Stimulated activated CD8-positive, alpha-beta memory T cell treated with anti-CD3 and anti-CD28 coated beads, Interleukin-4, amount 100 ng/mL, for 48 hours (primary cell): ENCODE measurements at regions not wholly inside any gene's neighbourhood (a gene's known extent, or its start where the extent isn't known, plus 50 kb on each side); places are given as distances from the start of the nearest gene placed in this dataset.
"Not testable (repeated sequence)": the region's sequence is repeated elsewhere in the genome, so short reads cannot be mapped to it uniquely, and the experiment has no call there.

Source experiments
- DNase-seq: peaks from one replicate; pipeline ENCODE4 v3.0.0-alpha.2; 2020

DNA sequence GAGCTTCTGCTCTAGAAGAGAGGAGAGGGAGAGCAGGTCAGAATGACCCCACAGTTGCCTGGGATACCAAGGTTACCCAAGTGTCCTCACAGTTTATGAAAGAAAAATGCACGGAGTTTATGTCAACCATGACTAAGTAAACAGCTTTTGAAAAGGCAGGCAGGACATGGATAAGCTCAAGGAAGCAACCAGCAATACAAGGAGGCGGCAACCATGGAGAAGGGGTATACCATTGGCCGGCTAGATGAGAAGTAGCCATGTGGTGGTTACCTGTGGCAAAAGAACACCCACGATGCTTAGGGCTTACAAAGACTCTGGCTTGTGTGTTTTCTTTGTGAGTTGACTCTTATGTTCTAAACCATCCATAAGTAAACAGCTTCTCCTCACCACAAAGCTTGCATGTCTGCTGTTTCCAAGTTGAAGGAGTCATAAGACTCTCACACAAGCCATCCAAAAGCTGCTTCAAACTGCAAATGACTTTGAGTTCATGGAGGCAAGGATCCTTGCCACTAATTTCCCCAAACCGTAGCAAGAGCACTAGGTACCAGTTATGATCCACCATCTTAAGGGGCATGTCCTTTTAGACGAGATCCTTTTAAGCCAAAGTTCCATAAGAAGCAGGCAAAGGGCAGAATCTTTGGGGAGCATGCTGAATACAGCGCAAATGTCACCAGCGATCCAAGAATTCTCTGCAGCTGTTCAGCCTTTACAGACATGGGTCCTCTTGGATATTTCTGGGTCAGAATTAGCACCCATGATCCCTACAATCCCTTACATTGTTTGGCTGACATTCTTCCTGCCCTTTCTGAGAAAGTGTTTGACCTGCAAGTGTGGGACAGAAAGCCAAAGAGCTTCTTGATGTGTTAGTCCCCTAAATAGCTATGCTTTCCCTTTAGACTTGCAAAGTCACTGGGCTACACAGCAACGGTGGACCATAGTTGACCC, 74.8 kb upstream of the IPO5 start:
- DNase-seq, result no peak

DNA sequence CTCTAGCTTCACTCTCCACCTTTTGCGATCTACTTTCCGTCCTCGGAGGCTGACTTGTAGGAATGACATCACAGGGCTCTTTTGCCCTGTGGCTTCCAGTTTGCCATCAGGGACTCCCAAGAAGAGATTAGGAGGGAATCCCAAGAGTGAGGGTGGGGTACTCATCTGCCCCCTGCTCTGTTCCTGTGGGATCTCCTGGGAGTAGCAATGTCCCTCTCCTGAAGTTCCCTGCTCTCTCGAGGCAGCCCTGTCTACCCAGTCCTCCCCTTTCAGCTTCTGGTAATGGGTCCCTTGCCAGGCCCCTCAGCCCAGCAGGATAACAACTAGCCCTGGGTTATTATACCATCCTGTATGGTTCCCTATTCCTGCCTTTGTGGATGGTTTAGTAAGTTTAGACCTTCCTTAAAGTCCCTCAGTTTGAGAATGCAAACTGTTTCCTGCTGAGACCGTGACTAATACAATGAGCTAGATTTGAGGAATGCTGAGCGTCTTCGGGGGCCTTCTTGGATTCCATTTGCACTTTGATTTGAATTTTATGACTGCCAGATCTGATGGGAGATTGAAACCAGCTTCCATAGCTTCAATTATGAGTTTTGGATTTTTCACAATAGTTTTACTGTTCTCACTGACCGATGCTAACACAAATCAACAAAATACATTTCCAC, 73.7 kb upstream of the IPO5 start:
- DNase-seq, result no peak

DNA sequence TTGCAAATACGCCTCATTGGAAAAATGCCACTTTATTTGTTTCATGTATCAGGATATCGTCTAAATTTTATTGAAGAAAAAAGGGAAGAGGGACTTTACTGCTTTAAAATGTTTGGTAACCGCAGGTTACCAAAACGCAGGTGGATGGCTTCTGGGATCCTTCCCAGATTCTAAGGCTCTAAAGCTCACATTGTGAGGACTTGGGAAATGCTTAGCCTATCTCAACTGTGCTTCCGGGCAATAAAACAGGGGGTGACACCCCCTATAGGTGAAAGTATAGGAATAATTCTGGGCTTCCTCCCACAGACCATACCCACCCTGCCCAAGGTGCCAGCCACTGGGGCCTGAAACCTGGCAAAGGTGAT, 73.2 kb upstream of the IPO5 start:
- DNase-seq, result no peak

DNA sequence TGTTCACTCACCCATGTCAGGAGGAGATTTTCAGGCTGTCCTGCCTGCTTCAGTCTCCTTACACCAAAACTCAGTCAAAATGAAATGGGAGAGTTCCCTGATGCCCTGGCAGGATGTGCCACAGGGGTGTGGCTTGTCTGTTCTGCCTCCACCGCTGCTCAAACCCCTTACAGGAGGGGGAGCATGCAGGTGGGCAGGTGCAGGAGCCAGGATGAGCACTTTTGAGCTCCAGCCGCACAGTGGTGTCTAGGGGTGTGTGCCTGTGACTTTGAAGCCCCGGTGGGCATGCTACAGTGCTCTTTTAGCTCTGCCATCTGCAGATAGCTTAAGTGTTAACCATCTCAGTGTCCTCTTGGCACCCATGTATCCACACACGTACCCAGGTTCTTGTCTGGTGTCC, 71.9 kb upstream of the IPO5 start:
- no peak for DNase-seq

DNA sequence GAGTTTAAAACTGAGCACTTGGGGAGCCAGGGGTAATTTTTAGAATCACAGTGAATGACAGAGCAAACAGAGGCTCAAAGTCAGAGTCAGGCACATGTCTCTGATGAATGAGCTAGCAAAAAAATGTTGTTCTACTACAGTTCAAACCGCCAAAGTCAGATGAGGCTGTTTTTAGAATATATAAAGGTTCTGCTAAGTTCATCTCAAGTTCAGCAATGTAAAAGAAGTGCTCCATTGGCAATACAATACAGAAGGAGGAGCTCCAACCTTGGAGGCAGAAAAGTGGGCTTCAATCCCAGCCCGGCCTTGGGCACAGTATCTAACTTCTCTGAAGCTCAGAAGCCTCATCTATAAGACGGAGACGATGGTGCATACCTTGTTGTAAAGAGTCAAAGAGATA, 70.1 kb upstream of the IPO5 start:
- no peak for DNase-seq

DNA sequence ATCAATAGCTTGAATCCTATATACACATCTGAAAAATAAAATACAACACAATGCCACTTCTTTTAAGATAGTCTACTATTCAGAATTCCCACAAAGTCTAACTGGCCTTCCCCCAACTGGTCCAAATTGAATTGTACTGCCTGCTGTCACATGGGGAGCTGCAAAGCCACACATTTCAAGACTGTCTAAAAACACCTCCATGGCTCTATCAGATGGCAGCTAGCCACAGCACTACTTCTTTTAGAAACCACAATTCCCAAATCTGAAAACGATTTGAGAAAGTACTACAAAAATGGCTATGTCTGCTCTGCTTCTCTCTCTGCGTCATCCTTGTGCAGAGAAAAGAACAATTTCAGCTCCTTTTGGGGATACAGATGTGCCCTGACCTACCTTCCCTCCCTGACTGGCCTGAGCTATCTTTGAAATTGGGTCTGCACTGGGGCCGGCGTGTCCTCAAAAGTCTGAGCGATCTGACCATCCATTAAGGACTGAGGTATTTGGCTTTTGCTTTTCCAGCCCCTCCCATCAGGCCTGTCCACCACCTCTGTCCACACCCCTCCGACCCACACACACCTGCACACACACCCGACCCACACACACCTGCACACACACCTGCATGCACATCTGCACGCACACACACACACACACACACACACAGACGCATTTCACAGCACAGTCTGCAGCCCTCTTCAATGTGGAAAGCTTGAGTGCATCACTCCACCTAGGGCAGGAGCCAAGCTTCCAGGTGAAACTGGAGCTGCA, 68.6 kb upstream of the IPO5 start:
- DNase-seq, result no peak

DNA sequence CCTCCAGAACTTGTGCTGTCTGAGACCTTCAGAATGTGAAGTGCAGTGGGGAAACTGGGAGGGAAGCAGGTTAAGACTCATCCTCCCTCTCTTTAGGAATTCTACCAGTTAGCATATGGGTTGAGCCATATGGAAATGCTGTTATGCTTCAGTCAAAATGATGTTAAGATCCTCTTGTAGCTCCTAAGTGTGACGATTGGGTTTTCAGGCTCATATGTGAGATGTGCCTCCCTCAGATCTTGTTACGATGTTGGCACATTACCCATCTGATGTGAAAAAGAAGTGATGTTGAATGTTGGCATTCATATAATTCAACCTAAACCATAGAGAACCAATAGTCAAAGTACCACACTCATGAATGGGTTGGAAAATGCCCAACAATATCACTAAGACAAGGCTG, 67.8 kb upstream of the IPO5 start:
- no peak for DNase-seq

DNA sequence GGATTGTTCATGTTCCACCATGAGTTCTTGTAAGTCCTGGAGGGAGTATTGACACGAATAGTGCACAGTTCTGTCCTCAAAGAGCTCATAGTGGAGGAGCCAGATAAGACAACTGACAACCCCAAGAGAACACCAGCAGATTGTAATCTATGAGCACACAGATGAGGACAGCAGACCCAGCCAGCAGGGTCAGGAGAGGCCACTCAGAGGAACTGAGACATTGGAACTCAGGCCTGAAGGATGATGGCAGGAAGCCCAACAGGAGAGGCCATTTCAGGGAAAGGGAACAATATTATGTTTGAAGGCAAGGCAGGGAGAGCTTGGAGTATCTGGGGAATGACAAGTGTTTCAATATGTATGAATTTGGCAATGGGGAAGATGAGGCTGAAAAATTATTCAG, 63.7 kb upstream of the IPO5 start:
- DNase-seq, result no peak

DNA sequence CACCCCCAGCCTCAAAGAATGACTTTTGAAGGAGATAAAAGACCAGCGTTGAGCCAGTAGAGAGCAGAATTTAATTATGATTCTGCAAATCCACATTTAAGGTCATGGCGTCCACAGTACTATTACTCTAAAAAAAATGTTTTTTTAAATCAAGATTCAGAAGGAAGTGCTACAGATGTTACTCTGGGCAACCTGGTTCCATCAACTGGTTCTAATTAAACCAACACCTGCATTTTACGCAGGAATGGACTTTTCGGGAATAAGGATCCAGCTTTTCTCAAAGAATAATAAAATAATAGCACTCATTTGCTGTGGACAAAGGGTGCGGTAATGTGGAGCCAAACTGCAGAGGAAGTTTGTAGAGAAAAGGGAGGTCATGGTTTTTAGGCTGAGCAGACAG, 62.9 kb upstream of the IPO5 start:
- no peak for DNase-seq

DNA sequence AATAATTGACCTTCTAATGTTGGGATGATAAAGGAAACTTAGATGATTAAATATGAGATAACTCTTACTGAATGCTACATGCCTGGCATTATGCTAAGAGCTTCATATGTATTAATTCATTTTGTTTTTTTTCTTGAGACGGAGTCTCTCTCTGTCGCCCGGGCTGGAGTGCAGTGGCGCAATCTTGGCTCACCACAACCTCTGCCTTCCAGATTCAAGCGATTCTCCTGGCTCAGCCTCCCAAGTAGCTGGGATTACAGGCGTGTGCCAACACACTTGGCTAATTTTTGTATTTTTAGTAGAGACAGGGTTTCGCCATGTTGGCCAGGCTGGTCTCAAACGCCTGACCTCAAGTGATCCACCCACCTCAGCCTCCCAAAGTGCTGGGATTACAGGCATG, 61.5 kb upstream of the IPO5 start:
- not testable (repeated sequence) for DNase-seq

DNA sequence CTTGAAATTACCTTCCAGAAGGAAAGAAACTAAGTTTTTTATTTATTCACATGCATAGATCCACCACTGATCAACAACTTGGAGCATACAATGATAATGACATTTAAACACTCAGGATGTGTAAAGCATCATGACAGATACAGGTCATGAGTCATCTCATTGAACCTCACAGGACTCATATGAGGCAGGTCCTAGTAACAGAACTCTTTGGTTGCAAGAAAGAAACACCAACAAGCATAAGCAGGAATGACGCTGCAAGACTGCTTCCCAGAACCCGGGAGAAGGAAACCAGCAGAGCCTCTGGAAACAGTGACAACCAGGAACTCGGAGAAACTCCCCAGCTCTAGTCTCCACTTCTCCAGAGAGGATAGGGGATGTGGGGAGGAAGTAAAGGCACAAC, 60.8 kb upstream of the IPO5 start:
- no peak for DNase-seq

DNA sequence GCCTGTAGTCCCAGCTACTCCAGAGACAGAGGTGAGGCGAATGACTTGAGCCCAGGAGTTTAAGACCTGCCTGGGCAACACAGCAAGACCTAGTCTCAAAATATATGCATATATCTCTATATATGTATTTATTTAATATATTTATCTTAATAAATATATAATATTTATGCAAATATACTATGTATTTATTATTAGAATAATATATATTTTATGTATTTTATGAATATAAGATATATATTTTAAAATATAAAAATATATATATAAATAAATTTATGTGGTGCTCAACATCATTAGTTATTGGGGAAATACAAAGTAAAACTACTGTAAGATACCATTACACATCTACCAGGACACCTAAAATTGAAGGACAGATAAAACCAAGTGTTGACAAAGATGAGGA, 58.1 kb upstream of the IPO5 start:
- DNase-seq, result no peak

DNA sequence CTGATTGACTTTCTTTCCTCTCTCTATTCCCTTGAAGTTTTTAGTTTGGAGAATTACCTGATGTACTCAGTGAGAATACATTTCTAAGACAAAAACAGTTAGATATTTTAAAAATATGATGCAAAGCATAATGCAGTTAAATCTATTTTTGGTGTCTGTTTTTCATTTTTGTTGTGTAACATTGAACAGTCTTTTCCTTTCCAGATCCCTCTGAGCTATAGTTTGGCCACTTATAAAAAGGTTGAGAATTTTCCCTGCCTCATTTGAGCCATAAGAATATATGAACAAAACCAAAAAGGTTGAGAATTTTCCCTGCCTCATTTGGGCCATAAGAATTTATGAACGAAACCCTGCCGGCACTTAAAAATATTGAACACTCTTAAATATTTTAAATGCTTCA, 57.0 kb upstream of the IPO5 start:
- no peak for DNase-seq

DNA sequence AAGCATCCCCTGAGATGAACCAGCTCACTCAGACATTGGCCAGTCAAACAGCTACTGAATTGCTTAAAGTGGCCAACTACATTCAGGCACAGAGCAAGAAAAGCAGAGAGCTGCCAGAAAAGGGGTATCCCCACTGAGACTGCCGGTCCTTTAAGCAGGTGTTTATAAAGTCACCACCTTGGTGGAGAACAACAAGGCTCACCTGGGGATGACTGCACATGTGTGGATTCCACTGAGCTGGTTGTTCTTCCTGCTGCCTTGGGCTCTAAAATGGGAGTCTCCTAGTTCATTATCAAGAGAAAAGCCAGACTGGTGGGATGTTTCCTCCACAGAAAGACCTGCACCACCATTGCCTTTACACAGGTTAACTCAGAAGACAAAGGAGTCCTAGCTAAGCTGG, 51.8 kb upstream of the IPO5 start:
- DNase-seq, result no peak
